HG03575 (cell line): ENCODE measurements at regions not wholly inside any gene's neighbourhood (a gene's known extent, or its start where the extent isn't known, plus 50 kb on each side); places are given as distances from the start of the nearest gene placed in this dataset.
"Not testable (repeated sequence)": the region's sequence is repeated elsewhere in the genome, so short reads cannot be mapped to it uniquely, and the experiment has no call there.

Source experiments
- ATAC-seq: cut with Tn5 transposase; IDR thresholded peaks from one replicate; pipeline ENCODE4 v1.9.1; 2021; ENCODE audit not compliant: unreplicated experiment, insufficient number of reproducible peaks, low FRiP score; ENCODE audit errors: extremely low read depth

- ATAC-seq = no peak
Measured at GRCh38 chr22:47357493-47357892, 595.0 kb downstream of the TBC1D22A start.

GRCh38 chr22:47357086-47357485, 594.6 kb downstream of the TBC1D22A start:
- ATAC-seq = no peak

GRCh38 chr22:47356511-47357011, 594.1 kb downstream of the TBC1D22A start:
- no peak for ATAC-seq

GRCh38 chr22:47355776-47356510, 593.5 kb downstream of the TBC1D22A start:
- no peak for ATAC-seq

- ATAC-seq = no peak
Measured at GRCh38 chr22:47355388-47355725, 592.9 kb downstream of the TBC1D22A start.

- no peak for ATAC-seq
Measured at GRCh38 chr22:47354668-47355387, 592.4 kb downstream of the TBC1D22A start.

- no peak for ATAC-seq
Measured at GRCh38 chr22:47352920-47353700, 590.7 kb downstream of the TBC1D22A start.

- ATAC-seq = no peak
Measured at GRCh38 chr22:47351836-47352579, 589.6 kb downstream of the TBC1D22A start.

GRCh38 chr22:47346287-47346686, 583.8 kb downstream of the TBC1D22A start:
- not testable (repeated sequence) for ATAC-seq

GRCh38 chr22:47345025-47345424, 582.6 kb downstream of the TBC1D22A start:
- no peak for ATAC-seq

GRCh38 chr22:47344414-47344813, 582.0 kb downstream of the TBC1D22A start:
- ATAC-seq = no peak

GRCh38 chr22:47343611-47344010, 581.2 kb downstream of the TBC1D22A start:
- no peak for ATAC-seq

- no peak for ATAC-seq
Measured at GRCh38 chr22:47342446-47342845, 580.0 kb downstream of the TBC1D22A start.

GRCh38 chr22:47341464-47341863, 579.0 kb downstream of the TBC1D22A start:
- ATAC-seq = no peak

GRCh38 chr22:47340851-47341436, 578.5 kb downstream of the TBC1D22A start:
- ATAC-seq = no peak

- ATAC-seq = no peak
Measured at GRCh38 chr22:47337161-47337621, 574.7 kb downstream of the TBC1D22A start.

- ATAC-seq = no peak
Measured at GRCh38 chr22:47335958-47336357, 573.5 kb downstream of the TBC1D22A start.

GRCh38 chr22:47335460-47335859, 573.0 kb downstream of the TBC1D22A start:
- no peak for ATAC-seq

GRCh38 chr22:47334601-47335000, 572.2 kb downstream of the TBC1D22A start:
- ATAC-seq = no peak
